Right lobe of liver (tissue), 4 donors: ENCODE measurements at regions not wholly inside any gene's neighbourhood (a gene's known extent, or its start where the extent isn't known, plus 50 kb on each side); places are given as distances from the start of the nearest gene placed in this dataset.

Experiments used
- POLR2A ChIP-seq: fragments of 450-650 bp; IDR thresholded peaks from one replicate; pipeline ENCODE4 v1.6.1; 2017; ENCODE audit warnings: antibody characterized with exemption, mild to moderate bottlenecking
- TF ChIP-seq, protein P1 (sequence below), 4 donors: fragments of 200-600 bp in 3 of 4; fragments of 450-650 bp in 1 of 4; IDR thresholded peaks; one replicate each; pipeline versions ENCODE4 v1.5.1 to v1.8.0; 2016 to 2022; ENCODE audit warnings: antibody characterized with exemption in 4 of 4, mild to moderate bottlenecking in 2 of 4
- donor health status: DM: no; HTN: no; CAD: no.
- donor health status: DM: no; HTN: no; CAD: no.
- donor health status: DM: no; HTN: yes; CAD: no.

DNA sequence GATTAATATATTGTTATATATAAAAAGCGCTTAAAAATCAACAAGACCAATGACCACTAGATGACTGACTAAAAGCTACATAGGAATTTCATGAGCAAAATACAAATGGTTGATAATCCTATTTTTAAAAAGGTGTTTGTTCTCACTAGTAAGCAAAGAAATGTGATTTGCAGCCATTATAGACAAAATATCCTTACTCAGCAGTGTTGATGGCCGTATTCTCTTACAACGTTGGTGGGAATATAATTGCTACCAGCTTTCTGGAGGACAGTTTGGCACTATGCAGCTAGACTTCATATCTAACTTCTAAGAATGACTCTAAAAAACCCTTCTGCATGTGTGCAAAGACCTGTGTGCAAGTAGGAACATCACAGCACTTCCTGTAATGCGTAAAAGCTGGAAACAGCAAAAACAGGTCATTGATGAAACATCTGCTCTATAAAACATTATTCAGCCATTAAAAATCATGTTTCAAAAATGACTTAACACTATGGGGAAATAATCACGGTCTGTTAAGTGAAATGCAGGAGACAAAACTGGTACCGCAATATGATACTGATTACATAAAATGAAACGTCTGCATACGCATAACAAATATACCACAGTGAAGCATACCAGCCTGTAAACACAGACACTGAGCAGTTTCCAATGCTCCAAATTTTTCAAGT lies 70.1 kb upstream of the LINC01488 start:
- TF ChIP-seq, protein P1, sequence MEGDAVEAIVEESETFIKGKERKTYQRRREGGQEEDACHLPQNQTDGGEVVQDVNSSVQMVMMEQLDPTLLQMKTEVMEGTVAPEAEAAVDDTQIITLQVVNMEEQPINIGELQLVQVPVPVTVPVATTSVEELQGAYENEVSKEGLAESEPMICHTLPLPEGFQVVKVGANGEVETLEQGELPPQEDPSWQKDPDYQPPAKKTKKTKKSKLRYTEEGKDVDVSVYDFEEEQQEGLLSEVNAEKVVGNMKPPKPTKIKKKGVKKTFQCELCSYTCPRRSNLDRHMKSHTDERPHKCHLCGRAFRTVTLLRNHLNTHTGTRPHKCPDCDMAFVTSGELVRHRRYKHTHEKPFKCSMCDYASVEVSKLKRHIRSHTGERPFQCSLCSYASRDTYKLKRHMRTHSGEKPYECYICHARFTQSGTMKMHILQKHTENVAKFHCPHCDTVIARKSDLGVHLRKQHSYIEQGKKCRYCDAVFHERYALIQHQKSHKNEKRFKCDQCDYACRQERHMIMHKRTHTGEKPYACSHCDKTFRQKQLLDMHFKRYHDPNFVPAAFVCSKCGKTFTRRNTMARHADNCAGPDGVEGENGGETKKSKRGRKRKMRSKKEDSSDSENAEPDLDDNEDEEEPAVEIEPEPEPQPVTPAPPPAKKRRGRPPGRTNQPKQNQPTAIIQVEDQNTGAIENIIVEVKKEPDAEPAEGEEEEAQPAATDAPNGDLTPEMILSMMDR (IDR thresholded peaks at IDR 0.05): no peak
- no peak for TF ChIP-seq POLR2A
